Right hindlimb (tissue), 1 donor: ENCODE measurements at regions not wholly inside any gene's neighbourhood (a gene's known extent, or its start where the extent isn't known, plus 50 kb on each side); places are given as distances from the start of the nearest gene placed in this dataset.

Experiments used
- DNase-seq: peaks from one replicate; pipeline ENCODE4 v3.0.0-alpha.2; 2018

- no peak for DNase-seq
Measured at GRCh38 chr10:124159153-124159552, 65.8 kb upstream of the CHST15 start.

- no peak for DNase-seq
Measured at GRCh38 chr10:124158592-124158991, 65.2 kb upstream of the CHST15 start.

- DNase-seq, result peak; percentile 49
Measured at GRCh38 chr10:124157271-124157681, 63.9 kb upstream of the CHST15 start.

GRCh38 chr10:124156524-124157260 lies 63.3 kb upstream of the CHST15 start:
- DNase-seq, result no peak

GRCh38 chr10:124155781-124156435 lies 62.5 kb upstream of the CHST15 start:
- peak; percentile 69 for DNase-seq

GRCh38 chr10:124153023-124153826 lies 59.8 kb upstream of the CHST15 start:
- peak; percentile 65 for DNase-seq

GRCh38 chr10:124152139-124153022 lies 59.0 kb upstream of the CHST15 start:
- DNase-seq, result peak; percentile 47

GRCh38 chr10:124151466-124152095 lies 58.2 kb upstream of the CHST15 start:
- DNase-seq, result peak; percentile 11

GRCh38 chr10:124150807-124151417 lies 57.5 kb upstream of the CHST15 start:
- peak; percentile 9 for DNase-seq

- peak; percentile 9 for DNase-seq
Measured at GRCh38 chr10:124150189-124150806, 56.9 kb upstream of the CHST15 start.

GRCh38 chr10:124149189-124150042 lies 56.0 kb upstream of the CHST15 start:
- peak; percentile 32 for DNase-seq

- DNase-seq, result peak; percentile 4
Measured at GRCh38 chr10:124148509-124149188, 55.3 kb upstream of the CHST15 start.

GRCh38 chr10:124146483-124146882 lies 53.1 kb upstream of the CHST15 start:
- DNase-seq, result peak; percentile 13

GRCh38 chr10:124145109-124145870 lies 51.9 kb upstream of the CHST15 start:
- peak; percentile 46 for DNase-seq

- peak; percentile 6 for DNase-seq
Measured at GRCh38 chr10:124144536-124144935, 51.1 kb upstream of the CHST15 start.

- peak; percentile 2 for DNase-seq
Measured at GRCh38 chr10:124143721-124144120, 50.3 kb upstream of the CHST15 start.
